Activated naive CD8-positive, alpha-beta T cell treated with anti-CD3 and anti-CD28 coated beads, Interleukin-2, amount 50 U/mL, for 24 hours (primary cell): ENCODE measurements at regions not wholly inside any gene's neighbourhood (a gene's known extent, or its start where the extent isn't known, plus 50 kb on each side); places are given as distances from the start of the nearest gene placed in this dataset.
"Not testable (repeated sequence)": the region's sequence is repeated elsewhere in the genome, so short reads cannot be mapped to it uniquely, and the experiment has no call there.

Source experiments
- ATAC-seq: fragments of 150-1000 bp; cut with Tn5 transposase; one replicate; pipeline ENCODE4 v1.10.0; 2021
- DNase-seq: peaks from one replicate; pipeline ENCODE4 v3.0.0; 2021
- H3K27ac Mint-ChIP-seq: one replicate; pipeline ENCODE4 v1.8.0; 2021; ENCODE audit warnings: mild to moderate bottlenecking, mixed read lengths
- H3K27me3 Mint-ChIP-seq: one replicate; pipeline ENCODE4 v1.8.0; 2021; ENCODE audit warnings: mixed read lengths
- H3K36me3 Mint-ChIP-seq: one replicate; pipeline ENCODE4 v1.8.0; 2021; ENCODE audit warnings: low read depth, mixed read lengths
- H3K4me1 Mint-ChIP-seq: one replicate; pipeline ENCODE4 v1.8.0; 2021; ENCODE audit warnings: mixed read lengths
- H3K4me3 Mint-ChIP-seq: one replicate; pipeline ENCODE4 v1.8.0; 2021; ENCODE audit warnings: mild to moderate bottlenecking, moderate library complexity, mixed read lengths
- H3K9me3 Mint-ChIP-seq: one replicate; pipeline ENCODE4 v1.8.0; 2021; ENCODE audit warnings: mixed read lengths

DNA sequence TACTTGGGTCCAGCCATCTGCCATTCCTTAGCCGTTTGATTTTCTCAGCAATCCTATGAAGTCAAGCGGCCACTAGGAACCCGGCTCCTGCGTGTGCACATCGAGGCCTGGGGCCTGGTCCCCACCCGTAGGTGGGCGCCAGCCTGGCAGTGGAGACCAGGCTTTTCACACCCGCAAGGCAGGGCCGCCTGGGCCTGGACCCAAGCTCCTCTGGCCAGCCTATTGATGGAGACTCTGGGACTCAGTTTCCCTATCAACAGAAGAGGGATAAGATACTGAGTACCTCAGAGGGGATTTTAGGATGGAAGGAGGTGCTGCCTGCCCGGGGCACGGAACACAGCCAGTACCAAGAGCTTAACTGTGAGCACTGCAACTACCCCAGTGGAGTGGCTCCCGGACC is 104.3 kb upstream of the C14orf180 start:
- DNase-seq (no peak), ATAC-seq (no peak)
- no peaks in the 10 kb centered on the region for H3K36me3 Mint-ChIP-seq
- H3K9me3 Mint-ChIP-seq, result no peaks in the 10 kb centered on the region
- H3K27ac Mint-ChIP-seq, result no peak overlapping the region
- no peaks in the 10 kb centered on the region for H3K4me1 Mint-ChIP-seq
- peaks cover 4% of the 10 kb centered on the region for H3K27me3 Mint-ChIP-seq
- H3K4me3 Mint-ChIP-seq, result no peak overlapping the region

DNA sequence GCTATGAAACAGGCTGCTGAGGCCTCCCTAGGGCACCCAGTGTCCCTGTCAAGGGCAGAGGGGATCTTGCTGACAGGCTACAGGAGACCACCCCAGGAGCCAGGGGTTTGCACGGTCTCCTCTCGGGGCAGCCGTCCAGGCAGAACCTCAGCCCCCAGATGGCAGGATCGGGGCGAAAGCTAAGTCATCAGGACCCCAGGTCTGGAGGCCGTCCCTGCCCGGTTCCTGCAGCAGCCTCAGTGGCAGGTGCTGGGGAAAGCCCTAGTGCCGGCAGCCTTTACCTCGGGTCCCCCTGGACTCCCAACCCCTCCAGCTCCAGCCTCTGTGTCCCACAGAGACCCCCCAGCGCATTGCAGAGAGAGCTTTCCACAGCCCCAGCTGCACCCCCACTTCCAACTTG is 103.8 kb upstream of the C14orf180 start:
- ATAC-seq (no peak), DNase-seq (no peak)
- H3K9me3 Mint-ChIP-seq, result peaks cover under 1% of the 10 kb centered on the region
- H3K27ac Mint-ChIP-seq, result no peak overlapping the region
- H3K36me3 Mint-ChIP-seq, result no peaks in the 10 kb centered on the region
- H3K4me3 Mint-ChIP-seq, result no peak overlapping the region
- H3K27me3 Mint-ChIP-seq, result peaks cover 4% of the 10 kb centered on the region
- H3K4me1 Mint-ChIP-seq, result no peaks in the 10 kb centered on the region

DNA sequence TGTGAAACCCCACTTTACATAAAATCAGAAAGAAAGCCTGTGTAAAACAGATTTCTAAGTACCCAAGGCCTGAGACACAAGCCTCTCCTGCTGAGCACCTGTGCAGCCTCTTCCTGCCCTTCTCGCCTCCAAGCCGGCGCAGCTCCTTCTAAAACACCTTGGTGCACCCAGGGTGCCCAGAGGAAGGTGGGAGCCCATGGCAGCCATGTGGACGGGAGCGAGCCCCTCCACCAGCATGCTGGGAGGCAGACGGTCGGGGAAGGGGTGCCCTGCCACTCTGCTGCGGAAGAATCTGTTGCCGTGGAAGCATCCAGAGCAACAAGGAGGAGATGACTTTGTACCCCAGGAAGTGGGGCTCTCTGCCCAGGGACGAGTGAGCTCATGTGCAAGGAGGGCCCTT is 103.1 kb upstream of the C14orf180 start:
- peaks cover 5% of the 10 kb centered on the region for H3K9me3 Mint-ChIP-seq
- no peak overlapping the region for H3K4me3 Mint-ChIP-seq
- H3K27me3 Mint-ChIP-seq, result peaks cover 4% of the 10 kb centered on the region
- no peak for DNase-seq
- H3K36me3 Mint-ChIP-seq, result peaks cover 2% of the 10 kb centered on the region
- no peak for ATAC-seq
- no peak overlapping the region for H3K27ac Mint-ChIP-seq
- H3K4me1 Mint-ChIP-seq, result no peaks in the 10 kb centered on the region

DNA sequence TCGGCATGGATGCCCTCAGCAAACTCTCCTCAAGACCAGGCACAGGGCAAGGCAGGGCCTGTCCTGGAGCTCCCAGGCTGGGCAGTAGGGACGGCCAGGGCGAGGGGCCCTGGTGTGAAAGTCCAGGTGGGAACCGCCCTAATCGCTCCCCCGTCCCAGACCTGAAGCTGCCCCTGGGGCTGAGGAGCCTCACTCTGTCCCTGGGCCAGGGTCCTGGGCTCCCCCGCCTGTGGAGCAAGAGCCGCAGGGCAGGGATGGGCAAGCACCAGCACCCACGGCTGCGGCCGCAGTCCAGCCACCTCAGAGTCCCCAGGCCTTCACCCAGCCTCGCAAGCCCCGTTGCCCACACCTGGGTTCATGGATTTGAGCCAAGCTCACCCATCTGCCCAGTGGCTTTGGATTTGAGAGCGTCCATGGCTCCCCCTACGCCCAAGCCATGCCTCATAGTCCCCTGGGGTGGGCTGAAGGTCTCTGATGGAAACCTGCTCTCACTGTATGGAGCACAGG is 102.4 kb upstream of the C14orf180 start:
- ATAC-seq, result no peak
- DNase-seq, result no peak
- H3K4me3 Mint-ChIP-seq, result no peak overlapping the region
- H3K36me3 Mint-ChIP-seq, result peaks cover 2% of the 10 kb centered on the region
- peaks cover 4% of the 10 kb centered on the region for H3K27me3 Mint-ChIP-seq
- H3K4me1 Mint-ChIP-seq, result no peaks in the 10 kb centered on the region
- H3K27ac Mint-ChIP-seq, result no peak overlapping the region
- peaks cover 11% of the 10 kb centered on the region for H3K9me3 Mint-ChIP-seq

DNA sequence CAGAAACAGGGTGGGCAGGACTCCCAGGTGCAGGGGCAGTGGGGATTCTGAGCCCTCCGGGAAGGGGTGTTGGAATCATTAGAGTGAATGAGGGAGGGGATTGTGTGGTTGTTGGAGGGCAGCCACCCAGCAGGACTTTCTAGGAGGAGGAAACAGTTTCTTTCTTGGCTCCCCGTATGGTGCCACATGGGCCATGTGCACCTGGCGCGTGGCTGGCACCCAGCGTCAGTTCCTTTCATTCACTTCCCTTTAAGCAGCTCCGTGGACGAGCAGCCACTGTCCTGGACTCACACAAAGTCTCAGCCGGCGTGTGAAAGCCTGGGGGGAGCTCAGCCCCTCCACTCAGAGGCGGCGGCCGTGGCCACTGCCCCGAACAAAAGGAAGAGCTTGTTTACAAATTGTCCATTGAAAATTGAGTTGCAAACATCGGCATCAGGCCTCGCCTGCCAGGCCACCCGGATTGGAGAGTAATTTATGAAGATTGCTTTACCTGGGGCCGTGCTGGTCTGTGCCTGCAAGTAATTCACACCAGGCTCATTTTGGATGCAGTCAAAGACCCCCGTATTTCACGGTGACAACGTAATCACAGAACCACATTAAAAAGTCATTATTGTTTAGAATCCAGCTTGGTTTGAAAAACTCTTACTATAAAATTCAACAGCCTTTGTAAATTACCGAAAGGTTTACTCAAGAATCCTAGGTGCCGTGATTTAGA is 101.7 kb upstream of the C14orf180 start:
- Mint-ChIP-seq H3K27me3 (peaks cover 4% of the 10 kb centered on the region), H3K27ac (no peak overlapping the region), H3K4me3 (no peak overlapping the region), H3K36me3 (peaks cover 2% of the 10 kb centered on the region), H3K4me1 (no peaks in the 10 kb centered on the region), H3K9me3 (peaks cover 15% of the 10 kb centered on the region)
- no peak for ATAC-seq
- DNase-seq, result no peak

DNA sequence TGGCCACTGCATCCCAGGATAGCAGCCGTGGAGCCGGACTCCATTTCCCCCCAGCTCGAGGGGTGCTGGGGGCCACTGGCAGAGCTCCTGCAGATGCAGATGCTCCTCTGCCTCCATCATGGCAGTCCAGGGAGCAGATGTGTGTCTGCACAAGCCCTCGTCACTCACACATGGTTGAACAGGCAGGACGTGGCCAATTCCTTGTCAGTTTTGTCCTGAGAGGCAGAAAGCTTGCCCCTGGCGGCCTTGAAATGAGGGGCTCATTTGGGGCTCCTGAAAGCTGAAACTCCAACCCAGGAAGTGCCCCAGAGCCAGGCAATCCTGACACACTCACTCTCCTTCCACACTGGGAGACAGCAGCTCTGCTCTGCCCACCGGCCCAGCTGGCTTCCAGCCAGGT is 100.9 kb upstream of the C14orf180 start:
- peaks cover 4% of the 10 kb centered on the region for H3K27me3 Mint-ChIP-seq
- ATAC-seq, result no peak
- no peak overlapping the region for H3K4me3 Mint-ChIP-seq
- H3K27ac Mint-ChIP-seq, result no peak overlapping the region
- no peaks in the 10 kb centered on the region for H3K4me1 Mint-ChIP-seq
- H3K9me3 Mint-ChIP-seq, result peaks cover 22% of the 10 kb centered on the region
- peaks cover 2% of the 10 kb centered on the region for H3K36me3 Mint-ChIP-seq
- no peak for DNase-seq

DNA sequence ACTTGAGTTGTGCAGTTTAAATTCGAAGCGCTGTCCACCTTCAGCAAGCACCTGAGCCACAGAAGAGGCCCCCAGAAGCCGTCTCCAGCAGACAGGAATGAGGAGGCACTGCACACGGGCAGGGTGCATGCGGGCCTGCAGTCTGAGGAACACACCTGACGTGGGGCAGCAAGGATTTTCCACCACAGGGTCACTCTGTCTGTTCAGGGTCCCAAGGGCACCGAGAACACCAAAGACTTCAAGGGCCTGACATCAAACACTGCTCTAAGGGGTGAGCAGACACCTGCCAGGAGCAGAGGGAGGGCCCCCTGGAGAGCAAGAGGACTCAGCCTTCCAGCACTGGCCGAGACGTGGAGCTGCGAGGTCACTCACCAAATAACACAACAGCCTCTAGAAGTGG is 99.7 kb upstream of the C14orf180 start:
- Mint-ChIP-seq H3K27me3 (peaks cover 2% of the 10 kb centered on the region), H3K4me3 (no peak overlapping the region), H3K9me3 (peaks cover 22% of the 10 kb centered on the region), H3K4me1 (no peaks in the 10 kb centered on the region), H3K27ac (no peak overlapping the region), H3K36me3 (peaks cover 2% of the 10 kb centered on the region)
- ATAC-seq (no peak), DNase-seq (no peak)

DNA sequence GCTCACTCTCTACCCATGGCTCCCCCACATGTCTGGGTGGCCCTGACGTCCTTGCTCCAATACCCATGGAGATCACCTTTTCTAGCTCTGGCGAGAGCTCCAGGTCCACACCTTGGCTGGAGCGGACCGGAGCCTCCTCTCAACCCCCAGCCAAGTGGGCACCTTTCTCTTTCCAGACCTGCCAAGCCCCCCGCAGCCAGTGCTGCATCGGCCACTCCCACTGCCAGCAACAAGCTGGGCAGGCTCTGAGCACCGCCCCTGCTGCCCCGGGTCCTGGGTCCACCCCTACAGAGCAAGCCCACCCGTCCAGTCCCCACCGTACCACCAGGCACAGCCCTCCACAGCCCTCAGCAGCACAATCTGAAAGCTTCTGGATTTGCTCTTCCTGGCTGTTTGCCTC is 98.2 kb upstream of the C14orf180 start:
- Mint-ChIP-seq H3K4me3 (no peak overlapping the region), H3K36me3 (peaks cover 2% of the 10 kb centered on the region), H3K4me1 (no peaks in the 10 kb centered on the region), H3K27ac (no peak overlapping the region), H3K27me3 (peaks cover 6% of the 10 kb centered on the region), H3K9me3 (peaks cover 22% of the 10 kb centered on the region)
- ATAC-seq (no peak), DNase-seq (no peak)

DNA sequence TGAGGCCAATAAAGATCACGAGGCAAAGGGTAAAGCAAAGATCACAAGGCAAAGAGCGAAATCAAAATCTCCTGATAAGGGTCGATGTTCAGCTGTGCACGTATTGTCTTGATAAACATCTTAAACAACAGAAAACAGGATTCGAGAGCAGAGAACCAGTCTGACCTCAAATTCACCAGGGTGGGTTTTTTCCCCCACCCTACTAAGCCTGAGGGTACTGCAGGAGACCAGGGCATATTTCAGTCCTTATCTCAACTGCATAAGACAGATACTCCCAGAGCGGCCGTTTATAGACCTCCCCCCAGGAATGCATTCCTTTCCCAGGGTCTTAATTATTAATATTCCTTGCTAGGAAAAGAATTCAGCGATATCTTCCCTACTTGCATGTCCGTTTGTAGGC is 97.5 kb upstream of the C14orf180 start:
- not testable (repeated sequence) for H3K27me3 Mint-ChIP-seq, H3K4me1 Mint-ChIP-seq, DNase-seq, H3K36me3 Mint-ChIP-seq, H3K27ac Mint-ChIP-seq, ATAC-seq, H3K4me3 Mint-ChIP-seq
- H3K9me3 Mint-ChIP-seq, result peaks cover 22% of the 10 kb centered on the region

DNA sequence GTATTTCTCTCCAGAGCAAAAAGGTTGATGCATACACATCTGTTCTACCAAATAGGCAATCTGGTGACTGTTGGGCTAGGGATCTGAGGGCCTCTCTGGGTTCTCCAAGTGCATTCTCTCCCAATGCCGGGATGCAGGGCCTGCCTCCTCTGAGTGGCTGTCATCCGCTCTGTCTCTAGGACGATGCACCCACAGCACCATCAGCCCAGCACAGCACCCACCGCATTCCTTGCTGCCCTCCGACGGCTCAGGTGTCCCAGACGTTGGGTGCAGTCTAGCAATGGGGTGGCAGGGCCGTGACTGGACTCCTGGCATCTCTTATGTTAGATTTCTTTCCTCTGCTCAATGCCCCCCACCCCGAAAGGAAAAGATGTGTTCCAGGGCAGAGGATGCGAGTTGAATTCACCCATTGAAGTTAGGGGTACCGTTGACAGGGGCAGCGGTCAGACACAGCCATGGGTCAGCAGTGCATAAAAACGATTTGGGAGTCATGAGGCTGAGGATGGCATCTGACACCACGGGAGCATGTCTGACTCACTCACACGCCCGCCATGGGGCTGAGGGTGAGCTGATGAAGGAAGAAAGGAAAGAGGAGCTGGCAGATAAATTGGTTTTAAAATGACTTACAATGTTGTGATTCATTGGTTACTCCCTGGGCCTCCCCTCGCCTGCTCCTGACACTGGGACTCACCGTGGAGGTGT is 93.2 kb upstream of the C14orf180 start:
- peaks cover 6% of the 10 kb centered on the region for H3K27me3 Mint-ChIP-seq
- H3K9me3 Mint-ChIP-seq, result peaks cover 18% of the 10 kb centered on the region
- H3K36me3 Mint-ChIP-seq, result no peaks in the 10 kb centered on the region
- H3K27ac Mint-ChIP-seq, result no peak overlapping the region
- no peak for ATAC-seq
- DNase-seq, result no peak
- H3K4me1 Mint-ChIP-seq, result no peaks in the 10 kb centered on the region
- H3K4me3 Mint-ChIP-seq, result no peak overlapping the region

DNA sequence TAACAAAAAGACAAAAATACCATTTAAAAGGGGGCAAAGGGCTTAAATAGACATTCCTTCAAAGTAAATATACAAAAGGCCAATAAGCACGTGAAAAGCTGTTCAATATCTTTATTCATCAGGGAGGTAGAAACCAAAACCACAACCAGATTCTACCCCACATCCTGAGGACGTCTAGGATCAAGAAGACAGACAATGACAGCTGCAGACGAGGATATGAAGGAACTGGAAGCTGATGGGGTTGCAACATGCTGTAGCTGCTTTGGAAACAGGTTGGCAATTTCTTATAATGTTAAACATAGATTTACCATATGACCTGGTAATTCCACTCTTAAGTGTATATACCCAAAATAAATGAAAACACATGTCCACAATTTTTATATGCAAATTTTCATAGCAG is 85.1 kb upstream of the C14orf180 start:
- DNase-seq (no peak), ATAC-seq (no peak)
- Mint-ChIP-seq H3K27ac (no peak overlapping the region), H3K4me3 (no peak overlapping the region), H3K4me1 (peaks cover 5% of the 10 kb centered on the region), H3K36me3 (no peaks in the 10 kb centered on the region), H3K27me3 (peaks cover 2% of the 10 kb centered on the region), H3K9me3 (peaks cover 13% of the 10 kb centered on the region)

DNA sequence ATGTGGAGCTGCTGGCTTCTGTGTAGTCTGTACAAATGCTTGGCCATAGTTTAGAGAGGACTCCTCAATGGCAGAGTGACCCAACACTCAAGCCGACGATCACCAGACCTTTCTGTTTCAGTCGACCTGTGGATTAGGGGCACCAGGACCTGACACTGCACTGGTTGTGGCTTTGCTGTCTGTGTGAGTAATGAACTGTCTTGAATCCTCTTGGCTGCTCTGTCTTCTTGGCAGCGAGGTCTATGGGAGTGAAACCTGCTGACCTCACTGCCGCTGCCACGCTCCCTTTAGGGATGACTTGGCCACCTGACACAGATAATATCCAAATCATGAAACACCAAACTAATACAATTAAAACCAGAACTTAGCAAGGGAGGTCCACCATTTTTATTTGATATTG is 83.5 kb upstream of the C14orf180 start:
- Mint-ChIP-seq H3K4me1 (peaks cover 5% of the 10 kb centered on the region), H3K9me3 (peaks cover 13% of the 10 kb centered on the region), H3K27me3 (peaks cover 2% of the 10 kb centered on the region), H3K36me3 (no peaks in the 10 kb centered on the region), H3K27ac (no peak overlapping the region), H3K4me3 (no peak overlapping the region)
- no peak for ATAC-seq
- DNase-seq, result no peak

DNA sequence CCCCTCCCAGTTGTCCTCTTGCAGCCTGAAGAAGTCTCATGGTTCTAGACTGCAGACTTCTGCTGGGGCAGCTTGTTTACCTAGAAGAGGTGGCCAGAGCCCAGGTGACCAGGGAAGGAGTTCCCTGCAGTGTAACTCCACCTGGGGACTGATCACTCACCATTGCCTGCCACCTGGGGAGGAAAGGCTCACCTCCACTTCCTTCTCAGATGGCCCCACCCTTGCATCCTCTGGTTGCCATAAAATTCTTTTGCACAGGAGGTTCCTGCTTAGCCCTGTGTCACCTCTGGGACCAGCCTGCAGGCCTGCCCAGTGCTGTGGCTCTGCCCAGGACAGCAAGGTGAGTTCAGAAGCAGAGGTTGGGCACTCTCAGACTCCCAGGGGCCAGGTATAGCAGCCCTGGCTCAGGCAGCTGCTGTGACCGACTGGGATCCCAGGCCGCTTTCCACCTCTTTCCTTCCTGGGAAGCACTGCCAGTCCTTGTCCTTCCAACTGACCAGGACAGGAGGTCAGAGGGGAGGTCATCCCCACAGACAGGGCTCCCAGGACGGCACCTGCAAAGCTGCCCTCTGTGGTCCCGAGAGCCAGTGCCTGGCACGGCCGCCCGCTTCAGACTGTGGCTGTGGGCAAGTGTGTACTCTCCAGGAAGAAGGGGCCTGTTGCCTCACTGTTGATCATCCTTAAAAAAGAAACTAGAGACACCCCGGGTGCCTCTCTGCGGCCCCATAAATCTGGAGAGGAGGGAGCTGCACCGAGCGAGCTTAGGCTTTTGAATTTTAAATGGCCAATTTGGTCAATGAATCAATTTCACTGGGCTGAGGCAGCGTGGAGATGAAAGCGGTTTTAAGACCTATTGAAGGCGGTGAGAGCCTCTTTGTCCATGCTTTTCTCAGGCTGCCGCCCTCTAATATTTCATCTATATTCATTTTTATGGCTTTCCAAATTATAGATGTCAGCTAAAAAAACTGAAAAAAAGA is 79.5 kb upstream of the C14orf180 start:
- no peak for DNase-seq
- no peak overlapping the region for H3K4me3 Mint-ChIP-seq

DNA sequence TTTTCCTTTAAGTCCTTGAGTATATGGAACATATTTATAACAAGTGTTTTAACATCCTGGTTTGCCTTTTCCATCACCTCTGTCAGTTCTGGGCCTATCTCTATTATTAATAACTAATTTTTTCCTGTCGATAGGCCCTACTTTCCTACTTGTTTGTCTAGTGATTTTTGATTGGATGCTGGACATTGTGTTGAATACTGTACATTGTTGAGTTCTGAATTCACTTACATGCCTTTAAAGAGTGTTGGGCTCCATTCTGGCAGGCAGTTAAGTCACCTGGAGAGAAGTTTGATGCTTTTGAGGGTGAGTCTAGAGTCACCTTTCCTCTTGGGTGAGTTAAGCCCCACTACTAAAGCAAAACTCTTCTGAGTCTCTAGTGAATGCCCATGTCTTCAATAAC is 77.5 kb upstream of the C14orf180 start:
- H3K27me3 Mint-ChIP-seq, result peaks cover 2% of the 10 kb centered on the region
- peaks cover 9% of the 10 kb centered on the region for H3K9me3 Mint-ChIP-seq
- no peak overlapping the region for H3K4me3 Mint-ChIP-seq
- H3K27ac Mint-ChIP-seq, result no peak overlapping the region
- no peaks in the 10 kb centered on the region for H3K4me1 Mint-ChIP-seq
- no peaks in the 10 kb centered on the region for H3K36me3 Mint-ChIP-seq
- DNase-seq (no peak), ATAC-seq (no peak)

More for the DNA sequence above, 79.5 kb upstream of the C14orf180 start:
- ATAC-seq, result no peak
- H3K9me3 Mint-ChIP-seq, result peaks cover 15% of the 10 kb centered on the region
- H3K27ac Mint-ChIP-seq, result no peak overlapping the region
- H3K36me3 Mint-ChIP-seq, result no peaks in the 10 kb centered on the region
- no peaks in the 10 kb centered on the region for H3K4me1 Mint-ChIP-seq
- H3K27me3 Mint-ChIP-seq, result peaks cover 2% of the 10 kb centered on the region
